Chondrocyte (in vitro differentiated cells): ENCODE measurements at regions not wholly inside any gene's neighbourhood (a gene's known extent, or its start where the extent isn't known, plus 50 kb on each side); places are given as distances from the start of the nearest gene placed in this dataset.

Source experiments
- DNase-seq: peaks from one replicate; pipeline ENCODE4 v3.0.0; 2021; ENCODE audit warnings: mixed read lengths, low spot score
- H3K27ac Mint-ChIP-seq: one replicate; pipeline ENCODE4 v1.8.0; 2021; ENCODE audit warnings: mild to moderate bottlenecking, moderate library complexity, mixed read lengths; ENCODE audit not compliant: unreplicated experiment
- H3K27me3 Mint-ChIP-seq: 2 replicates; pipeline ENCODE4 v1.8.0; 2021; ENCODE audit warnings: low read depth, mixed read lengths
- H3K36me3 Mint-ChIP-seq: 2 replicates; pipeline ENCODE4 v1.8.0; 2021; ENCODE audit warnings: low read depth, mixed read lengths
- H3K4me1 Mint-ChIP-seq: 2 replicates; pipeline ENCODE4 v1.8.0; 2021; ENCODE audit warnings: low read depth, mild to moderate bottlenecking, mixed read lengths
- H3K4me3 Mint-ChIP-seq: one replicate; pipeline ENCODE4 v1.8.0; 2021; ENCODE audit warnings: mild to moderate bottlenecking, moderate library complexity, mixed read lengths; ENCODE audit not compliant: unreplicated experiment
- H3K9me3 Mint-ChIP-seq: 2 replicates; pipeline ENCODE4 v1.8.0; 2021; ENCODE audit warnings: low read depth, mixed read lengths
- TF ChIP-seq, protein P1 (sequence below): fragments of 200-600 bp; sonication (generic); IDR thresholded peaks from 2 replicates; pipeline ENCODE4 v1.5.0; 2021; ENCODE audit warnings: antibody characterized with exemption, mild to moderate bottlenecking, moderate library complexity

GRCh38 chr11:101810546-101810945, 104.3 kb upstream of the CEP126 start:
- Mint-ChIP-seq H3K9me3 (peaks cover 5% of the 10 kb centered on the region), H3K4me3 (no peak overlapping the region), H3K36me3 (no peaks in the 10 kb centered on the region), H3K4me1 (peaks cover 4% of the 10 kb centered on the region), H3K27me3 (peaks cover 6% of the 10 kb centered on the region), H3K27ac (no peak overlapping the region)
- TF ChIP-seq, protein P1, sequence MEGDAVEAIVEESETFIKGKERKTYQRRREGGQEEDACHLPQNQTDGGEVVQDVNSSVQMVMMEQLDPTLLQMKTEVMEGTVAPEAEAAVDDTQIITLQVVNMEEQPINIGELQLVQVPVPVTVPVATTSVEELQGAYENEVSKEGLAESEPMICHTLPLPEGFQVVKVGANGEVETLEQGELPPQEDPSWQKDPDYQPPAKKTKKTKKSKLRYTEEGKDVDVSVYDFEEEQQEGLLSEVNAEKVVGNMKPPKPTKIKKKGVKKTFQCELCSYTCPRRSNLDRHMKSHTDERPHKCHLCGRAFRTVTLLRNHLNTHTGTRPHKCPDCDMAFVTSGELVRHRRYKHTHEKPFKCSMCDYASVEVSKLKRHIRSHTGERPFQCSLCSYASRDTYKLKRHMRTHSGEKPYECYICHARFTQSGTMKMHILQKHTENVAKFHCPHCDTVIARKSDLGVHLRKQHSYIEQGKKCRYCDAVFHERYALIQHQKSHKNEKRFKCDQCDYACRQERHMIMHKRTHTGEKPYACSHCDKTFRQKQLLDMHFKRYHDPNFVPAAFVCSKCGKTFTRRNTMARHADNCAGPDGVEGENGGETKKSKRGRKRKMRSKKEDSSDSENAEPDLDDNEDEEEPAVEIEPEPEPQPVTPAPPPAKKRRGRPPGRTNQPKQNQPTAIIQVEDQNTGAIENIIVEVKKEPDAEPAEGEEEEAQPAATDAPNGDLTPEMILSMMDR: no peak
- no peak for DNase-seq

DNA sequence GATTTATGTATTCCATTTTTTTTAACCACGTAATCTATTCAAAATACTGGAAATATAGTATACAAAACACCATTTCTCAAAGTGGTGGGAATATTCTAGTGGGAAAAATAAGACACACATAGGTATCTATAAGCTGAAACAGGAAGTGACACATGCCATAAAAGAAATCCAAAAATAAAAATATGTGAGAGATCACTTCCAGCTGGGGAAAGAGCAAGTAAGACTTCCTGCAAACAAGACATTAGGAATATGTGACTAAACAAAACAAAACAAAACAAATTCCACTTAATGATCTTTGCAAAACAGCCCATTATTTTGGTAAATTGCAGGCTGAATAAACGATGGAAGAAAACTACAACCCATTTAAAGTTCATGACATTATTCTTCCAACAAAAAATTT, 107.3 kb upstream of the CEP126 start:
- TF ChIP-seq, protein P1: no peak

DNA sequence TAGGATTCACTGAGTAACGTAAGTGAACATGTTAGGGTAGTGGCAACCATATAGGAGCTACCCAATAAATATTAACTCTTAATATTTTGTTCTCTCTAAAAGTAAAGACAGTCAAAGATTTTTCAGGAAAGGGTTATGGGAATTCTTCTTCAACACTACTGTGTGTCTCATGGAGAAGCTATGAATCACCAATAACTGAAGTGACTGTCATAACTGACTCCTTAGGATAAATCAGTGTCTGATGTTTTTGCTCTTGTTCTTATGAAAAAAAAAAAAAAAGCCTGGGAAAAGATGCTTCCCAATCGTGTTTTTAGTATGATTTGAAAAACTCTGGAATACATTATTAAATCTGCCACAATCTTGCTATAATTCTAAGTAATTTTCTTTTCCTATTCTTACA, 111.2 kb upstream of the CEP126 start:
- Mint-ChIP-seq H3K27ac (no peak overlapping the region), H3K9me3 (peaks cover 2% of the 10 kb centered on the region), H3K4me1 (peaks cover 4% of the 10 kb centered on the region), H3K27me3 (peaks cover 4% of the 10 kb centered on the region), H3K36me3 (no peaks in the 10 kb centered on the region), H3K4me3 (no peak overlapping the region)
- TF ChIP-seq, protein P1: no peak
- no peak for DNase-seq

More for the DNA sequence above, 107.3 kb upstream of the CEP126 start:
- no peaks in the 10 kb centered on the region for H3K36me3 Mint-ChIP-seq
- peaks cover 4% of the 10 kb centered on the region for H3K4me1 Mint-ChIP-seq
- peaks cover 5% of the 10 kb centered on the region for H3K9me3 Mint-ChIP-seq
- no peak overlapping the region for H3K27ac Mint-ChIP-seq
- peaks cover 6% of the 10 kb centered on the region for H3K27me3 Mint-ChIP-seq
- DNase-seq: no peak
- H3K4me3 Mint-ChIP-seq: no peak overlapping the region

DNA sequence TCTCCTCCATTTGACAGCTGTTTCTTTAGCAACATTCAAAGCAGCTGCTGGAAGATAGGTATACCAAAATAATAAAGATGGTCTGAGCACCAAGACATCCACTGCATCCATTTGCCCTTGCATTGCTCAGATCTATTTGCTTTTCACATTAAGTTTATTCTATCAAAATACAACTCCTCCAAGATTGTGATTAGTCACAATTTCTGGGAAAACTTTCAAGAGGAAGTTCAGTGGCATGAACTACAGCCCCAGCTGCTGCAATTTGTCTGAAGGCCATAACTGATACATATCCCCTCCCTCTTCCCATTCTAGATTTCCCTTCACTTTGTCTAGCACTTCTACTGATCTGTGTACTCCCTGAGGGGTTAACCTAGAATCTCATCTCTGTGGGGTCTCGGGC, 117.5 kb upstream of the CEP126 start:
- TF ChIP-seq, protein P1: no peak
- Mint-ChIP-seq H3K27me3 (peaks cover 5% of the 10 kb centered on the region), H3K4me3 (no peak overlapping the region), H3K4me1 (peaks cover 11% of the 10 kb centered on the region), H3K9me3 (peaks cover 2% of the 10 kb centered on the region), H3K27ac (no peak overlapping the region), H3K36me3 (no peaks in the 10 kb centered on the region)
- DNase-seq: no peak

DNA sequence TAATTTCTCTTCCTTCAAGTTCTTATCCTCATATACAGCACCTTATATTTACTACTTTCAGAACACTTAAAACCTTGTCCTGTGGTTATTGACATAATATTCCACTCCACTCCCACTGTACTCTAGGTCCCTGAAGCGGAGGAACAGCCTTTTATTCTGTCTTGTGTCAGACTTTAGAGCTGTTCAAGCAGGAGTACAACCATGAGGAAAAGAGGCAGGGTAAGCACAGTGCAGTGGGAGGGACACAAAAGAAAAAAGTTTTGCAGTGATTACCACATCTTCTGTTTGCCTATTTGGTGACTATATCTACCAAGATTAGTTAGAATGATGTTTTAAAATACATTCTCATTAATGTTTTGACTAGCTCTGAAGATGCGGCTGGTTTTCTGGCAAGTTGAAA, 122.0 kb upstream of the CEP126 start:
- no peak for DNase-seq
- H3K4me1 Mint-ChIP-seq: peaks cover 11% of the 10 kb centered on the region
- TF ChIP-seq, protein P1: no peak
- H3K27me3 Mint-ChIP-seq: peaks cover 5% of the 10 kb centered on the region
- no peak overlapping the region for H3K4me3 Mint-ChIP-seq
- no peak overlapping the region for H3K27ac Mint-ChIP-seq
- peaks cover 4% of the 10 kb centered on the region for H3K9me3 Mint-ChIP-seq
- H3K36me3 Mint-ChIP-seq: no peaks in the 10 kb centered on the region
